Uterus (tissue), 3 donors: ENCODE measurements at regions not wholly inside any gene's neighbourhood (a gene's known extent, or its start where the extent isn't known, plus 50 kb on each side); places are given as distances from the start of the nearest gene placed in this dataset.

ENCODE experiments used
- DNase-seq, 2 donors: peaks; one replicate each; pipeline ENCODE4 v3.0.0-alpha.2; 2019 to 2020
- H3K27ac ChIP-seq, 2 donors: fragments of 200-600 bp; sonication (generic); 1 replicate in 1 of 2; 2 replicates in 1 of 2; pipeline ENCODE4 v1.5.1; 2016 to 2018
- H3K27me3 ChIP-seq, 2 donors: fragments of 200-600 bp; sonication (generic); one replicate each; pipeline ENCODE4 v1.5.1; 2018 to 2019; ENCODE audit warnings: control low read depth in 1 of 2
- H3K36me3 ChIP-seq, 2 donors: fragments of 200-600 bp; sonication (generic); one replicate each; pipeline ENCODE4 v1.5.1; 2019; ENCODE audit warnings: control low read depth in 1 of 2
- H3K4me1 ChIP-seq, 2 donors: fragments of 200-600 bp; sonication (generic); one replicate each; pipeline ENCODE4 v1.5.1; 2018 to 2019; ENCODE audit warnings: control low read depth in 1 of 2
- H3K4me3 ChIP-seq, 2 donors: fragments of 200-600 bp; sonication (generic); 1 replicate in 1 of 2; 2 replicates in 1 of 2; pipeline ENCODE4 v1.5.1; 2018 to 2019; ENCODE audit warnings: mild to moderate bottlenecking in 1 of 2
- H3K9me3 ChIP-seq, 2 donors: fragments of 200-600 bp; sonication (generic); one replicate each; pipeline ENCODE4 v1.5.1; 2019; ENCODE audit warnings: control low read depth in 1 of 2
- CTCF ChIP-seq, 4 experiments: fragments of 200-600 bp in 2 of 4; fragments of 450-650 bp in 2 of 4; sonication (generic) in 2 of 4; IDR thresholded peaks; one replicate each; pipeline ENCODE4 v1.5.1; 2016 to 2019; ENCODE audit warnings: antibody characterized with exemption in 4 of 4, mild to moderate bottlenecking in 2 of 4, moderate library complexity in 1 of 4
- POLR2A ChIP-seq, 2 donors: fragments of 450-650 bp; IDR thresholded peaks; one replicate each; pipeline ENCODE4 v1.6.1; 2016; ENCODE audit warnings: antibody characterized with exemption in 2 of 2, mild to moderate bottlenecking in 1 of 2, moderate library complexity in 1 of 2
- intact Hi-C: fragments of 100-400 bp; cut with DNase I; formaldehyde crosslinking; loops from one replicate; pipeline ENCODE4 v1.15.1; 2023; ENCODE audit warnings: low total_unique reads
- donor health status: DM: yes; HTN: yes; CAD: no.

GRCh38 chr10:57460540-57460939 lies 807.2 kb downstream of the IPMK start:
- H3K27ac ChIP-seq: no peak overlapping the region
- no peak for DNase-seq
- H3K27me3 ChIP-seq: no peaks in the 10 kb centered on the region
- no peaks in the 10 kb centered on the region for H3K4me1 ChIP-seq
- no peaks in the 10 kb centered on the region for H3K36me3 ChIP-seq
- H3K9me3 ChIP-seq: no peaks in the 10 kb centered on the region
- intact Hi-C loops: no loop called here
- TF ChIP-seq POLR2A (IDR thresholded peaks at IDR 0.05) (no peak), CTCF (IDR thresholded peaks at IDR 0.05) (no peak)
- no peak overlapping the region for H3K4me3 ChIP-seq

- H3K27ac ChIP-seq: no peak overlapping the region
- H3K4me3 ChIP-seq: no peak overlapping the region
- no peaks in the 10 kb centered on the region for H3K9me3 ChIP-seq
- intact Hi-C loops: no loop called here
- H3K4me1 ChIP-seq: no peaks in the 10 kb centered on the region
- TF ChIP-seq POLR2A (IDR thresholded peaks at IDR 0.05) (no peak), CTCF (IDR thresholded peaks at IDR 0.05) (no peak)
- H3K36me3 ChIP-seq: no peaks in the 10 kb centered on the region
- no peaks in the 10 kb centered on the region for H3K27me3 ChIP-seq
- no peak for DNase-seq
These were observed 809.7 kb downstream of the IPMK start for GRCh38 chr10:57457972-57458512.

- H3K4me1 ChIP-seq: no peaks in the 10 kb centered on the region
- DNase-seq: no peak
- intact Hi-C loops: no loop called here
- H3K36me3 ChIP-seq: no peaks in the 10 kb centered on the region
- no peak overlapping the region for H3K27ac ChIP-seq
- no peak overlapping the region for H3K4me3 ChIP-seq
- TF ChIP-seq POLR2A (IDR thresholded peaks at IDR 0.05): no peak
- TF ChIP-seq CTCF (IDR thresholded peaks at IDR 0.05): no peak
- no peaks in the 10 kb centered on the region for H3K27me3 ChIP-seq
- H3K9me3 ChIP-seq: no peaks in the 10 kb centered on the region
These were observed 837.3 kb downstream of the IPMK start for GRCh38 chr10:57430376-57430775.

- intact Hi-C loops: no loop called here
- no peak for DNase-seq
- Histone ChIP-seq H3K27ac (no peak overlapping the region), H3K4me3 (no peak overlapping the region), H3K27me3 (no peaks in the 10 kb centered on the region), H3K36me3 (no peaks in the 10 kb centered on the region), H3K4me1 (no peaks in the 10 kb centered on the region), H3K9me3 (no peaks in the 10 kb centered on the region)
- TF ChIP-seq POLR2A (IDR thresholded peaks at IDR 0.05): no peak
- TF ChIP-seq CTCF (IDR thresholded peaks at IDR 0.05): no peak
These were observed 846.8 kb downstream of the IPMK start for GRCh38 chr10:57420881-57421280.

- no peaks in the 10 kb centered on the region for H3K27me3 ChIP-seq
- no peak for DNase-seq
- intact Hi-C loops: no loop called here
- no peaks in the 10 kb centered on the region for H3K9me3 ChIP-seq
- no peaks in the 10 kb centered on the region for H3K36me3 ChIP-seq
- no peak overlapping the region for H3K27ac ChIP-seq
- H3K4me3 ChIP-seq: no peak overlapping the region
- no peak for TF ChIP-seq CTCF (IDR thresholded peaks at IDR 0.05)
- TF ChIP-seq POLR2A (IDR thresholded peaks at IDR 0.05): no peak
- no peaks in the 10 kb centered on the region for H3K4me1 ChIP-seq
These were observed 849.2 kb downstream of the IPMK start for GRCh38 chr10:57418476-57418875.
